ENCODE measurements at regions not wholly inside any gene's neighbourhood (a gene's known extent, or its start where the extent isn't known, plus 50 kb on each side); places are given as distances from the start of the nearest gene placed in this dataset.

- TF ChIP-seq, protein P1, sequence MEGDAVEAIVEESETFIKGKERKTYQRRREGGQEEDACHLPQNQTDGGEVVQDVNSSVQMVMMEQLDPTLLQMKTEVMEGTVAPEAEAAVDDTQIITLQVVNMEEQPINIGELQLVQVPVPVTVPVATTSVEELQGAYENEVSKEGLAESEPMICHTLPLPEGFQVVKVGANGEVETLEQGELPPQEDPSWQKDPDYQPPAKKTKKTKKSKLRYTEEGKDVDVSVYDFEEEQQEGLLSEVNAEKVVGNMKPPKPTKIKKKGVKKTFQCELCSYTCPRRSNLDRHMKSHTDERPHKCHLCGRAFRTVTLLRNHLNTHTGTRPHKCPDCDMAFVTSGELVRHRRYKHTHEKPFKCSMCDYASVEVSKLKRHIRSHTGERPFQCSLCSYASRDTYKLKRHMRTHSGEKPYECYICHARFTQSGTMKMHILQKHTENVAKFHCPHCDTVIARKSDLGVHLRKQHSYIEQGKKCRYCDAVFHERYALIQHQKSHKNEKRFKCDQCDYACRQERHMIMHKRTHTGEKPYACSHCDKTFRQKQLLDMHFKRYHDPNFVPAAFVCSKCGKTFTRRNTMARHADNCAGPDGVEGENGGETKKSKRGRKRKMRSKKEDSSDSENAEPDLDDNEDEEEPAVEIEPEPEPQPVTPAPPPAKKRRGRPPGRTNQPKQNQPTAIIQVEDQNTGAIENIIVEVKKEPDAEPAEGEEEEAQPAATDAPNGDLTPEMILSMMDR (IDR thresholded peaks at IDR 0.05), result no peak
- no peak for TF ChIP-seq POLR2A (IDR thresholded peaks at IDR 0.05)
Observed at GRCh38 chr19:30168760-30169159, 203.4 kb upstream of the ZNF536 start.

Measured in lower leg skin (tissue), 3 donors.